ENCODE measurements at regions not wholly inside any gene's neighbourhood (a gene's known extent, or its start where the extent isn't known, plus 50 kb on each side); places are given as distances from the start of the nearest gene placed in this dataset.

DNA sequence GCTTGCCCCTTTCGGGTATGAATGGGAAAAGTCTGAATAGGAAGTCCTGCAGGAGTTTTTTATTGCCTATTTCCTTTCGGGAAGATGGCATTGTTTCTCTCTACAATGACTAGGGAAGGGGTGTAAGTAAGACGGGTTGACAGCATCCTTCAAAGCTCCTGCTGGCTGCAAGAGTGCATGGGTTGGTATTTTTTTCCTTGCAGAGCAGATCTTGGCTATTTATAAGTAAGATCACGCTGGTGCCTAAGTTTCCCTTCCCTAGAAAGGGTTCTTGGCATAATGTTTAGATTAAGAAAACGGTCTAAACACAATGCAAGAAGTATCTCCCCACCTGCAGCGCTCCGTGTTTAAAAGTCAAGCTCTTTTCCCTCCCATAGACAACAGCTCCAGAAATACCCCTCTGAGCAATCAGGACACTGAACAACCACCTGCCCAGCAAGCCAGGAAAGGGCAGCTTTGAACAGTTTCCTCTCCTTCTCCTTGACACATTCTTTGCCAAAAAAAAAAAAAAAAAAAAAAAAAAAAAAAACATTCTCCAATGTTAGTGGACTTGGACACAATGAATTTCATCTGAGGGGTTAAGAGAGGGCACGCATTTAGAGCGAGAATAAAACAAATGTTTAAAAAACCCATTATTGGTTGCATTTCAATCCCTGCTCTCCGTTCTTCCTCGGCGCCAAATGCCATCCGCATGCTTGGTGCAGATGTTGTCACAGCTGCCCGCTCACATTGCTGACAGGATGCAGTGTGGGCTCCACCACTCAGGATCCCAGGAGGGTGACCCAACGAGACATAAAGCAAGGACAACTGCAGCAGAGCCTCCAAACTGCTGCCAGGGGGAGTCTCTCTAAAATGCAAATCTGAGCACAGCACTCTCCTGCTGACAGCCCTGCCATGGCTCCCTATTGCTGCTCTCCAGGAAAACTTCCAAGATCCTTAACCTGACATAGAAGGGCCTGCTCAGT lies 427.4 kb upstream of the MGMT start:
- TF ChIP-seq, protein P1, sequence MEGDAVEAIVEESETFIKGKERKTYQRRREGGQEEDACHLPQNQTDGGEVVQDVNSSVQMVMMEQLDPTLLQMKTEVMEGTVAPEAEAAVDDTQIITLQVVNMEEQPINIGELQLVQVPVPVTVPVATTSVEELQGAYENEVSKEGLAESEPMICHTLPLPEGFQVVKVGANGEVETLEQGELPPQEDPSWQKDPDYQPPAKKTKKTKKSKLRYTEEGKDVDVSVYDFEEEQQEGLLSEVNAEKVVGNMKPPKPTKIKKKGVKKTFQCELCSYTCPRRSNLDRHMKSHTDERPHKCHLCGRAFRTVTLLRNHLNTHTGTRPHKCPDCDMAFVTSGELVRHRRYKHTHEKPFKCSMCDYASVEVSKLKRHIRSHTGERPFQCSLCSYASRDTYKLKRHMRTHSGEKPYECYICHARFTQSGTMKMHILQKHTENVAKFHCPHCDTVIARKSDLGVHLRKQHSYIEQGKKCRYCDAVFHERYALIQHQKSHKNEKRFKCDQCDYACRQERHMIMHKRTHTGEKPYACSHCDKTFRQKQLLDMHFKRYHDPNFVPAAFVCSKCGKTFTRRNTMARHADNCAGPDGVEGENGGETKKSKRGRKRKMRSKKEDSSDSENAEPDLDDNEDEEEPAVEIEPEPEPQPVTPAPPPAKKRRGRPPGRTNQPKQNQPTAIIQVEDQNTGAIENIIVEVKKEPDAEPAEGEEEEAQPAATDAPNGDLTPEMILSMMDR (IDR thresholded peaks at IDR 0.05; ENCODE audit: insufficient read depth, low read length, poor library complexity, severe bottlenecking) = no peak
- no peaks in the 10 kb centered on the region for H3K27me3 ChIP-seq (ENCODE audit: control insufficient read depth, insufficient read depth, low read length)
- H3K36me3 ChIP-seq (ENCODE audit: control insufficient read depth, insufficient read depth, low read length) = no peaks in the 10 kb centered on the region
- H3K4me3 ChIP-seq (ENCODE audit: low read depth, low read length) = no peak overlapping the region
- DNase-seq (ENCODE audit: low read depth) = no peak

- Histone ChIP-seq H3K36me3 (ENCODE audit: control insufficient read depth, insufficient read depth, low read length) (no peaks in the 10 kb centered on the region), H3K27me3 (ENCODE audit: control insufficient read depth, insufficient read depth, low read length) (peaks cover under 1% of the 10 kb centered on the region), H3K4me3 (ENCODE audit: low read depth, low read length) (no peak overlapping the region)
- DNase-seq (ENCODE audit: low read depth) = no peak
- TF ChIP-seq, protein P1 (IDR thresholded peaks at IDR 0.05; ENCODE audit: insufficient read depth, low read length, poor library complexity, severe bottlenecking) = no peak
Observed at GRCh38 chr10:129040377-129040776, 426.7 kb upstream of the MGMT start.

DNA sequence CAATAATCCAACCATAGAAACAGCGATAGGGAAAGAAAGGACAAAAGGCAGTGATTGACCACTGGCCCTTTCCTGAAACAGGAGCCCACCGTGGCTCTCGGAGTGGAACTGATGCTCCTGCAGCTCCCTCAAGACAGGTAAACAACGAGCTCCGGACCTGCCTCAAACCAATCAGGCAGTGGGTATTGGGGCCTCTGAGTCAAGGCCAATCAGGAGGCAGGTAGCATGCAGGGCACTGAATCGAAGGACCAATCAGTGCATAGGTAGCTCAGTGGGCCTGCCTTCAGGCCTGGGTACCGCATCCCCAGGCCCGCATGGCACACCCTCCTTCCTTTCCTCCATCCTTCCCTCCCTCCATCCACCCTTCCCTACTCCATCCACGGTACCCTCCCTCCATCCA lies 425.1 kb upstream of the MGMT start:
- H3K27me3 ChIP-seq (ENCODE audit: control insufficient read depth, insufficient read depth, low read length) = peaks cover 6% of the 10 kb centered on the region

GRCh38 chr10:129042776-129043595 lies 424.1 kb upstream of the MGMT start:
- Histone ChIP-seq H3K4me3 (ENCODE audit: low read depth, low read length) (no peak overlapping the region), H3K36me3 (ENCODE audit: control insufficient read depth, insufficient read depth, low read length) (no peaks in the 10 kb centered on the region), H3K27me3 (ENCODE audit: control insufficient read depth, insufficient read depth, low read length) (peaks cover 6% of the 10 kb centered on the region)
- TF ChIP-seq, protein P1 (IDR thresholded peaks at IDR 0.05; ENCODE audit: insufficient read depth, low read length, poor library complexity, severe bottlenecking) = no peak
- DNase-seq (ENCODE audit: low read depth) = no peak

More for the DNA sequence above, 425.1 kb upstream of the MGMT start:
- Histone ChIP-seq H3K36me3 (ENCODE audit: control insufficient read depth, insufficient read depth, low read length) (no peaks in the 10 kb centered on the region), H3K4me3 (ENCODE audit: low read depth, low read length) (no peak overlapping the region)
- TF ChIP-seq, protein P1 (IDR thresholded peaks at IDR 0.05; ENCODE audit: insufficient read depth, low read length, poor library complexity, severe bottlenecking) = no peak
- DNase-seq (ENCODE audit: low read depth) = no peak

DNA sequence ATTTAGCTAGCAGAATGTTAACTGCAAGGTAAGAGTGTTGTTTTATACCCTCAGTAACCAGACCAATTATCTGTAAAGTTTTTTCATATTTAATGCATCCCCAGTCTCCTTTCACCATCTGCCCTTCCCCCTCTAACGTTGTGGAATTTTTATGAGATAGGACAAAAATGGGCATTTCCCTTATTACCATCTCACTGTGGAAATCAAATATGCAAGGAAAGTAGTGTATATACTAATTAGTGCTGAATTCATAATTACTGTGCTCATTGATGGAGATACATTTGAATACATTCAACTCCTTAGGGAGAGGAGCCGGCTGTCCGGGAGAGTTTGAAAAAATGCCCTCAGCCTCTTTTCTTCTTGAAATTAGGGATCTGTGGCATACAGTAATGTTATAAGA lies 423.4 kb upstream of the MGMT start:
- no peak overlapping the region for H3K4me3 ChIP-seq (ENCODE audit: low read depth, low read length)
- DNase-seq (ENCODE audit: low read depth) = no peak
- H3K27me3 ChIP-seq (ENCODE audit: control insufficient read depth, insufficient read depth, low read length) = peaks cover 6% of the 10 kb centered on the region
- TF ChIP-seq, protein P1 (IDR thresholded peaks at IDR 0.05; ENCODE audit: insufficient read depth, low read length, poor library complexity, severe bottlenecking) = no peak
- H3K36me3 ChIP-seq (ENCODE audit: control insufficient read depth, insufficient read depth, low read length) = no peaks in the 10 kb centered on the region

Measured in kidney epithelial cell (primary cell).